ENCODE measurements at regions not wholly inside any gene's neighbourhood (a gene's known extent, or its start where the extent isn't known, plus 50 kb on each side); places are given as distances from the start of the nearest gene placed in this dataset.

DNA sequence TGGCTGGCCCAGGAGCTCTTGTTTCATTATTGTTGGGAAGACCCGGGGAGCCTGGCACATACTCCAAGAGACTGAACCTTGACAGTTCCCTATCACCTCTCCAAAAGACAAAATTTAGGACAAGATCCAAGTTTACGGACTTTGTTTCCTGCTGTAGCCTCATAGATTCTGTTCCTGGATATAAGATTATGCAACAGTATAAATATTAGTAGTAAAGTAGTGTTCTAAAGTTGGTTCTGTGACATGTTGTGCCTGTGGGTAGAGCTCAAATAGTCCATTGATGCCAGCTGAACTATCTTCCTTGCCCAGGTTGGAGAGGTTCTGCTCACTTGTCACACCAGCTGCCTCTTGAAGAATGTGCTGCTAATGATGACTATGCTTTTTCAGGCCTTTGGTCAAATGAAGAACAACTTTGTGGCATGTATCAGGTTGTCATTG lies 430.2 kb downstream of the DMAC1 start (continued):
- TF ChIP-seq, protein P1, sequence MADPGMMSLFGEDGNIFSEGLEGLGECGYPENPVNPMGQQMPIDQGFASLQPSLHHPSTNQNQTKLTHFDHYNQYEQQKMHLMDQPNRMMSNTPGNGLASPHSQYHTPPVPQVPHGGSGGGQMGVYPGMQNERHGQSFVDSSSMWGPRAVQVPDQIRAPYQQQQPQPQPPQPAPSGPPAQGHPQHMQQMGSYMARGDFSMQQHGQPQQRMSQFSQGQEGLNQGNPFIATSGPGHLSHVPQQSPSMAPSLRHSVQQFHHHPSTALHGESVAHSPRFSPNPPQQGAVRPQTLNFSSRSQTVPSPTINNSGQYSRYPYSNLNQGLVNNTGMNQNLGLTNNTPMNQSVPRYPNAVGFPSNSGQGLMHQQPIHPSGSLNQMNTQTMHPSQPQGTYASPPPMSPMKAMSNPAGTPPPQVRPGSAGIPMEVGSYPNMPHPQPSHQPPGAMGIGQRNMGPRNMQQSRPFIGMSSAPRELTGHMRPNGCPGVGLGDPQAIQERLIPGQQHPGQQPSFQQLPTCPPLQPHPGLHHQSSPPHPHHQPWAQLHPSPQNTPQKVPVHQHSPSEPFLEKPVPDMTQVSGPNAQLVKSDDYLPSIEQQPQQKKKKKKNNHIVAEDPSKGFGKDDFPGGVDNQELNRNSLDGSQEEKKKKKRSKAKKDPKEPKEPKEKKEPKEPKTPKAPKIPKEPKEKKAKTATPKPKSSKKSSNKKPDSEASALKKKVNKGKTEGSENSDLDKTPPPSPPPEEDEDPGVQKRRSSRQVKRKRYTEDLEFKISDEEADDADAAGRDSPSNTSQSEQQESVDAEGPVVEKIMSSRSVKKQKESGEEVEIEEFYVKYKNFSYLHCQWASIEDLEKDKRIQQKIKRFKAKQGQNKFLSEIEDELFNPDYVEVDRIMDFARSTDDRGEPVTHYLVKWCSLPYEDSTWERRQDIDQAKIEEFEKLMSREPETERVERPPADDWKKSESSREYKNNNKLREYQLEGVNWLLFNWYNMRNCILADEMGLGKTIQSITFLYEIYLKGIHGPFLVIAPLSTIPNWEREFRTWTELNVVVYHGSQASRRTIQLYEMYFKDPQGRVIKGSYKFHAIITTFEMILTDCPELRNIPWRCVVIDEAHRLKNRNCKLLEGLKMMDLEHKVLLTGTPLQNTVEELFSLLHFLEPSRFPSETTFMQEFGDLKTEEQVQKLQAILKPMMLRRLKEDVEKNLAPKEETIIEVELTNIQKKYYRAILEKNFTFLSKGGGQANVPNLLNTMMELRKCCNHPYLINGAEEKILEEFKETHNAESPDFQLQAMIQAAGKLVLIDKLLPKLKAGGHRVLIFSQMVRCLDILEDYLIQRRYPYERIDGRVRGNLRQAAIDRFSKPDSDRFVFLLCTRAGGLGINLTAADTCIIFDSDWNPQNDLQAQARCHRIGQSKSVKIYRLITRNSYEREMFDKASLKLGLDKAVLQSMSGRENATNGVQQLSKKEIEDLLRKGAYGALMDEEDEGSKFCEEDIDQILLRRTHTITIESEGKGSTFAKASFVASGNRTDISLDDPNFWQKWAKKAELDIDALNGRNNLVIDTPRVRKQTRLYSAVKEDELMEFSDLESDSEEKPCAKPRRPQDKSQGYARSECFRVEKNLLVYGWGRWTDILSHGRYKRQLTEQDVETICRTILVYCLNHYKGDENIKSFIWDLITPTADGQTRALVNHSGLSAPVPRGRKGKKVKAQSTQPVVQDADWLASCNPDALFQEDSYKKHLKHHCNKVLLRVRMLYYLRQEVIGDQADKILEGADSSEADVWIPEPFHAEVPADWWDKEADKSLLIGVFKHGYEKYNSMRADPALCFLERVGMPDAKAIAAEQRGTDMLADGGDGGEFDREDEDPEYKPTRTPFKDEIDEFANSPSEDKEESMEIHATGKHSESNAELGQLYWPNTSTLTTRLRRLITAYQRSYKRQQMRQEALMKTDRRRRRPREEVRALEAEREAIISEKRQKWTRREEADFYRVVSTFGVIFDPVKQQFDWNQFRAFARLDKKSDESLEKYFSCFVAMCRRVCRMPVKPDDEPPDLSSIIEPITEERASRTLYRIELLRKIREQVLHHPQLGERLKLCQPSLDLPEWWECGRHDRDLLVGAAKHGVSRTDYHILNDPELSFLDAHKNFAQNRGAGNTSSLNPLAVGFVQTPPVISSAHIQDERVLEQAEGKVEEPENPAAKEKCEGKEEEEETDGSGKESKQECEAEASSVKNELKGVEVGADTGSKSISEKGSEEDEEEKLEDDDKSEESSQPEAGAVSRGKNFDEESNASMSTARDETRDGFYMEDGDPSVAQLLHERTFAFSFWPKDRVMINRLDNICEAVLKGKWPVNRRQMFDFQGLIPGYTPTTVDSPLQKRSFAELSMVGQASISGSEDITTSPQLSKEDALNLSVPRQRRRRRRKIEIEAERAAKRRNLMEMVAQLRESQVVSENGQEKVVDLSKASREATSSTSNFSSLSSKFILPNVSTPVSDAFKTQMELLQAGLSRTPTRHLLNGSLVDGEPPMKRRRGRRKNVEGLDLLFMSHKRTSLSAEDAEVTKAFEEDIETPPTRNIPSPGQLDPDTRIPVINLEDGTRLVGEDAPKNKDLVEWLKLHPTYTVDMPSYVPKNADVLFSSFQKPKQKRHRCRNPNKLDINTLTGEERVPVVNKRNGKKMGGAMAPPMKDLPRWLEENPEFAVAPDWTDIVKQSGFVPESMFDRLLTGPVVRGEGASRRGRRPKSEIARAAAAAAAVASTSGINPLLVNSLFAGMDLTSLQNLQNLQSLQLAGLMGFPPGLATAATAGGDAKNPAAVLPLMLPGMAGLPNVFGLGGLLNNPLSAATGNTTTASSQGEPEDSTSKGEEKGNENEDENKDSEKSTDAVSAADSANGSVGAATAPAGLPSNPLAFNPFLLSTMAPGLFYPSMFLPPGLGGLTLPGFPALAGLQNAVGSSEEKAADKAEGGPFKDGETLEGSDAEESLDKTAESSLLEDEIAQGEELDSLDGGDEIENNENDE (IDR thresholded peaks at IDR 0.05; ENCODE audit: insufficient replicate concordance, low read length) = no peak
- TF ChIP-seq ASH2L (IDR thresholded peaks at IDR 0.05; ENCODE audit: low read length) (no peak), NANOG (IDR thresholded peaks at IDR 0.05; ENCODE audit: insufficient read depth, low read depth, low read length, poor library complexity, severe bottlenecking) (no peak), BRCA1 (IDR thresholded peaks at IDR 0.05; ENCODE audit: low read depth, low read length) (no peak), ATF2 (IDR thresholded peaks at IDR 0.05; ENCODE audit: low read length) (no peak), GTF2F1 (IDR thresholded peaks at IDR 0.05; ENCODE audit: borderline replicate concordance, low read depth, low read length) (no peak), GABPA (IDR thresholded peaks at IDR 0.05; ENCODE audit: borderline replicate concordance, insufficient read depth, low read length) (no peak), SIN3A (conservative IDR thresholded peaks at IDR 0.05 in 1 of 2, IDR thresholded peaks at IDR 0.05 in 1 of 2; ENCODE audit: low read depth in 1 of 2, low read length in 2 of 2) (no peak), KDM1A (IDR thresholded peaks at IDR 0.05; ENCODE audit: borderline replicate concordance, low read length) (no peak), RXRA (IDR thresholded peaks at IDR 0.05; ENCODE audit: insufficient read depth, low read depth, low read length) (no peak)

All from H1 (cell line).